H1 (cell line): ENCODE measurements at regions not wholly inside any gene's neighbourhood (a gene's known extent, or its start where the extent isn't known, plus 50 kb on each side); places are given as distances from the start of the nearest gene placed in this dataset.

ENCODE experiments used
- CTCF ChIA-PET: fragments of 300-600 bp; sonication (Branson Sonifier 250); formaldehyde crosslinking; loops from one replicate; lab custom pipeline; 2021; ENCODE audit not compliant: partially characterized antibody; lab: Charles Lee
- POLR2A ChIA-PET: fragments of 300-600 bp; sonication (Branson Sonifier 250); formaldehyde crosslinking; loops from one replicate; lab custom pipeline; 2021; ENCODE audit warnings: inconsistent platforms; ENCODE audit not compliant: partially characterized antibody; lab: Charles Lee
- DNase-seq, 2 experiments: peaks; one replicate each; pipeline versions ENCODE4 v3.0.0 to v3.0.0-alpha.2; 2010 to 2022; ENCODE audit warnings: low spot score in 2 of 2, low read depth in 1 of 2, mixed read lengths in 1 of 2
- FAIRE-seq: peaks from 2 replicates; lab custom pipeline; 2011; peaks lifted over from hg19 to GRCh38; lab: Jason Lieb, UNC
- H2AFZ ChIP-seq: 2 replicates; pipeline ENCODE4 v1.8.1; 2012; ENCODE audit warnings: low read length, inconsistent platforms
- H2AK5ac ChIP-seq: 2 replicates; pipeline ENCODE4 v1.6.1; 2013; ENCODE audit warnings: low read depth, low read length
- H2BK120ac ChIP-seq: replicated peaks from 2 replicates; pipeline ENCODE3; 2013; ENCODE audit warnings: low read depth, low read length, inconsistent platforms
- H2BK12ac ChIP-seq: 2 replicates; pipeline ENCODE4 v1.6.1; 2013; ENCODE audit warnings: low read depth, low read length
- H2BK15ac ChIP-seq: 2 replicates; pipeline ENCODE4 v1.6.1; 2013; ENCODE audit warnings: low read length
- H2BK20ac ChIP-seq: 2 replicates; pipeline ENCODE4 v1.6.1; 2013; ENCODE audit warnings: low read length
- H2BK5ac ChIP-seq: 2 replicates; pipeline ENCODE4 v1.6.1; 2013; ENCODE audit warnings: low read depth, low read length
- H3K14ac ChIP-seq: 2 replicates; pipeline ENCODE4 v1.6.1; 2013; ENCODE audit warnings: inconsistent platforms; ENCODE audit not compliant: insufficient read length
- H3K18ac ChIP-seq: 2 replicates; pipeline ENCODE4 v1.6.1; 2013; ENCODE audit warnings: low read length; ENCODE audit errors: extremely low read depth
- H3K23ac ChIP-seq: 2 replicates; pipeline ENCODE4 v1.6.1; 2013; ENCODE audit warnings: inconsistent platforms; ENCODE audit not compliant: insufficient read length
- H3K23me2 ChIP-seq: 2 replicates; pipeline ENCODE4 v1.6.1; 2013; ENCODE audit warnings: low read depth, low read length
- H3K27ac ChIP-seq: 2 replicates; pipeline ENCODE4 v1.6.1; 2011; ENCODE audit warnings: low read depth, low read length, inconsistent platforms
- H3K27me3 ChIP-seq, 4 experiments: replicated peaks in 1 of 4; 1 replicate in 1 of 4; 2 replicates in 3 of 4; pipeline versions ENCODE4 v1.6.1 to v1.8.1; 2011 to 2013; ENCODE audit warnings: low read length in 3 of 4, mild to moderate bottlenecking in 3 of 4, inconsistent platforms in 2 of 4, mixed read lengths in 2 of 4, moderate library complexity in 1 of 4; ENCODE audit not compliant: control insufficient read depth in 3 of 4, insufficient read depth in 3 of 4; ENCODE audit errors: extremely low read depth in 1 of 4
- H3K36me3 ChIP-seq, 4 experiments: 2 replicates each; pipeline versions ENCODE4 v1.6.1 to v1.8.1; 2011 to 2013; ENCODE audit warnings: mild to moderate bottlenecking in 4 of 4, low read length in 3 of 4, moderate library complexity in 2 of 4, control low read depth in 1 of 4, inconsistent platforms in 1 of 4; ENCODE audit not compliant: insufficient read depth in 4 of 4, control insufficient read depth in 2 of 4
- H3K4ac ChIP-seq: replicated peaks from 2 replicates; pipeline ENCODE3; 2013; ENCODE audit warnings: low read length, low read depth, mixed read lengths, inconsistent platforms; ENCODE audit not compliant: insufficient read length
- H3K4me1 ChIP-seq, 4 experiments: replicated peaks in 1 of 4; 1 replicate in 1 of 4; 2 replicates in 3 of 4; pipeline versions ENCODE4 v1.6.1 to v1.8.1; 2011 to 2013; ENCODE audit warnings: low read length in 3 of 4, inconsistent platforms in 2 of 4, mixed read lengths in 1 of 4; ENCODE audit not compliant: insufficient read depth in 4 of 4, control insufficient read depth in 3 of 4
- H3K4me2 ChIP-seq, 2 experiments: 2 replicates each; pipeline versions ENCODE4 v1.6.1 to v1.8.1; 2011 to 2013; ENCODE audit warnings: low read depth in 2 of 2, low read length in 2 of 2, control low read depth in 1 of 2, inconsistent platforms in 1 of 2, mild to moderate bottlenecking in 1 of 2; ENCODE audit not compliant: insufficient read depth in 1 of 2
- H3K4me3 ChIP-seq, 4 experiments: fragments of 200-600, 300-600 bp in 1 of 4; sonication (generic), shearing (Covaris generic), sonication (Bioruptor Twin) in 1 of 4; 2 replicates each; pipeline versions ENCODE4 v1.5.1 to v1.8.1; 2011 to 2016; ENCODE audit warnings: low read length in 4 of 4, low read depth in 3 of 4, control low read depth in 2 of 4, inconsistent platforms in 2 of 4, mild to moderate bottlenecking in 2 of 4, mixed read lengths in 1 of 4, moderate library complexity in 1 of 4; ENCODE audit not compliant: insufficient read depth in 2 of 4; ENCODE audit errors: extremely low read depth in 1 of 4
- H3K56ac ChIP-seq: replicated peaks from 2 replicates; pipeline ENCODE3; 2013; ENCODE audit warnings: low read depth, mild to moderate bottlenecking, mixed read lengths, low read length, inconsistent platforms; ENCODE audit not compliant: insufficient read length
- H3K79me1 ChIP-seq: 2 replicates; pipeline ENCODE4 v1.6.1; 2013; ENCODE audit warnings: low read depth, low read length, control low read depth
- H3K79me2 ChIP-seq, 2 experiments: 2 replicates each; pipeline versions ENCODE4 v1.6.1 to v1.8.1; 2012 to 2013; ENCODE audit warnings: low read length in 2 of 2, mild to moderate bottlenecking in 2 of 2, inconsistent platforms in 1 of 2; ENCODE audit not compliant: insufficient read depth in 2 of 2, control insufficient read depth in 1 of 2
- H3K9ac ChIP-seq, 4 experiments: replicated peaks in 1 of 4; 1 replicate in 1 of 4; 2 replicates in 3 of 4; pipeline versions ENCODE4 v1.6.1 to v1.8.1; 2011 to 2013; ENCODE audit warnings: low read depth in 3 of 4, low read length in 3 of 4, control low read depth in 2 of 4, mild to moderate bottlenecking in 2 of 4, moderate library complexity in 2 of 4, inconsistent platforms in 1 of 4; ENCODE audit errors: extremely low read depth in 1 of 4
- H3K9me3 ChIP-seq, 2 experiments: 2 replicates each; pipeline versions ENCODE4 v1.6.1 to v1.8.1; 2012 to 2013; ENCODE audit warnings: mild to moderate bottlenecking in 2 of 2, moderate library complexity in 2 of 2, control low read depth in 1 of 2, inconsistent platforms in 1 of 2, low read depth in 1 of 2, low read length in 1 of 2, mixed read lengths in 1 of 2; ENCODE audit not compliant: insufficient read depth in 2 of 2
- H4K20me1 ChIP-seq, 2 experiments: replicated peaks in 1 of 2; 2 replicates each; pipeline versions ENCODE3 to v1.8.1; 2011 to 2013; ENCODE audit warnings: inconsistent platforms in 2 of 2, low read length in 2 of 2, mild to moderate bottlenecking in 1 of 2; ENCODE audit not compliant: insufficient read depth in 2 of 2, control insufficient read depth in 1 of 2
- H4K5ac ChIP-seq: 2 replicates; pipeline ENCODE4 v1.6.1; 2013; ENCODE audit warnings: low read length, low read depth, mixed read lengths, inconsistent platforms; ENCODE audit not compliant: insufficient read length
- H4K8ac ChIP-seq: 2 replicates; pipeline ENCODE4 v1.8.0; 2013; ENCODE audit warnings: mild to moderate bottlenecking, moderate library complexity, low read length, inconsistent platforms; ENCODE audit not compliant: insufficient read depth; ENCODE audit errors: extremely low read depth
- H4K91ac ChIP-seq: replicated peaks from 2 replicates; pipeline ENCODE3; 2013; ENCODE audit warnings: low read length, mixed read lengths, inconsistent platforms; ENCODE audit not compliant: insufficient read length
- ATF3 ChIP-seq: IDR thresholded peaks from 2 replicates; pipeline ENCODE4 v1.6.1; 2011; ENCODE audit warnings: low read depth, mild to moderate bottlenecking, low read length; ENCODE audit not compliant: insufficient read depth
- CBX5 ChIP-seq: fragments of 300-800, 300-1000 bp; sonication (generic); IDR thresholded peaks from 2 replicates; pipeline ENCODE4 v1.7.1; 2016; ENCODE audit warnings: antibody characterized with exemption, low read length, low read depth
- JUN ChIP-seq: IDR thresholded peaks from 2 replicates; pipeline ENCODE4 v1.6.1; 2011; ENCODE audit warnings: low read depth, mild to moderate bottlenecking, improper control_type of control experiment, low read length
- KDM1A ChIP-seq: fragments of 200-600, 300-600 bp; sonication (generic); IDR thresholded peaks from 2 replicates; pipeline ENCODE4 v1.7.1; 2016; ENCODE audit warnings: mild to moderate bottlenecking, low read length, borderline replicate concordance
- POLR2AphosphoS5 ChIP-seq: IDR thresholded peaks from 2 replicates; pipeline ENCODE4 v1.6.1; 2011; ENCODE audit warnings: low read depth, low read length
- RBBP5 ChIP-seq: IDR thresholded peaks from 2 replicates; pipeline ENCODE4 v1.7.1; 2012; ENCODE audit warnings: low read depth, mild to moderate bottlenecking, inconsistent platforms, low read length, moderate library complexity, borderline replicate concordance
- SIX5 ChIP-seq: IDR thresholded peaks from 2 replicates; pipeline ENCODE4 v1.6.1; 2011; ENCODE audit warnings: mild to moderate bottlenecking, low read depth, low read length
- SP1 ChIP-seq: IDR thresholded peaks from 2 replicates; pipeline ENCODE4 v1.6.1; 2011; ENCODE audit warnings: low read depth, low read length
- WGBS, 2 experiments: shearing (Covaris generic) in 1 of 2; methylation state at CpG; one replicate each; pipeline versions ENCODE4 v1.1.6 to v1.1.7; 2013 to 2015; ENCODE audit warnings: low lambda C conversion rate in 2 of 2, mixed read lengths in 2 of 2, inconsistent platforms in 1 of 2, low coverage in 1 of 2, missing lambda C conversion rate in 1 of 2; ENCODE audit not compliant: insufficient replicate concordance in 2 of 2, insufficient coverage in 1 of 2, insufficient read length in 1 of 2; ENCODE audit errors: extremely low coverage in 1 of 2, missing lambda C conversion rate in 1 of 2; 5-methylcytosine and 5-hydroxymethylcytosine counted together

- Histone ChIP-seq H2BK20ac (no peak overlapping the region), H4K20me1 (no peaks in the 10 kb centered on the region), H2BK120ac (no peak overlapping the region), H4K91ac (no peak overlapping the region), H3K27ac (no peak overlapping the region), H2AFZ (no peak overlapping the region), H3K36me3 (no peaks in the 10 kb centered on the region), H3K4me1 (no peaks in the 10 kb centered on the region), H3K23me2 (no peaks in the 10 kb centered on the region), H3K79me2 (no peaks in the 10 kb centered on the region), H3K23ac (no peak overlapping the region), H2BK15ac (no peak overlapping the region), H3K79me1 (no peaks in the 10 kb centered on the region), H3K27me3 (no peaks in the 10 kb centered on the region), H2AK5ac (no peak overlapping the region), H4K8ac (no peak overlapping the region), H2BK12ac (no peak overlapping the region), H3K18ac (no peak overlapping the region), H3K4me2 (no peak overlapping the region), H3K14ac (no peak overlapping the region), H2BK5ac (no peak overlapping the region), H3K4ac (no peak overlapping the region), H3K9me3 (no peaks in the 10 kb centered on the region), H4K5ac (no peak overlapping the region), H3K9ac (no peak overlapping the region), H3K56ac (no peak overlapping the region), H3K4me3 (no peak overlapping the region)
- POLR2A ChIA-PET = no interaction called here
- 94 to 100% methylated on average over 1 to 2 of the region's 2 CpGs for WGBS, 2 experiments
- CTCF ChIA-PET = interaction anchor here (1.0 to 1.2 kb wide), 2 partner anchors 12 to 13 kb away, joined by 3 read pairs; no protein-coding TSS in a partner anchor
- no peak for DNase-seq
- TF ChIP-seq CBX5 (no peak), JUN (no peak), SP1 (no peak), KDM1A (no peak), RBBP5 (no peak), POLR2AphosphoS5 (no peak), SIX5 (no peak), ATF3 (no peak)
- FAIRE-seq = no peak
Observed at GRCh38 chr1:84060781-84061180, 61.8 kb upstream of the TTLL7 start.
